Neural crest cell (in vitro differentiated cells): ENCODE measurements at regions not wholly inside any gene's neighbourhood (a gene's known extent, or its start where the extent isn't known, plus 50 kb on each side); places are given as distances from the start of the nearest gene placed in this dataset.
"Not testable (repeated sequence)": the region's sequence is repeated elsewhere in the genome, so short reads cannot be mapped to it uniquely, and the experiment has no call there.

ENCODE experiments used
- DNase-seq: peaks from one replicate; pipeline ENCODE4 v3.0.0; 2021; ENCODE audit warnings: low read depth, mixed read lengths, low spot score
- H3K27ac Mint-ChIP-seq: one replicate; pipeline ENCODE4 v1.8.0; 2021; ENCODE audit warnings: mild to moderate bottlenecking, mixed read lengths; ENCODE audit not compliant: unreplicated experiment
- H3K27me3 Mint-ChIP-seq: 2 replicates; pipeline ENCODE4 v1.8.0; 2021; ENCODE audit warnings: low read depth, mild to moderate bottlenecking, mixed read lengths
- H3K36me3 Mint-ChIP-seq: 2 replicates; pipeline ENCODE4 v1.8.0; 2021; ENCODE audit warnings: low read depth, mild to moderate bottlenecking, mixed read lengths
- H3K4me1 Mint-ChIP-seq: 2 replicates; pipeline ENCODE4 v1.8.0; 2021; ENCODE audit warnings: mixed read lengths
- H3K4me3 Mint-ChIP-seq: one replicate; pipeline ENCODE4 v1.8.0; 2021; ENCODE audit warnings: mild to moderate bottlenecking, mixed read lengths
- H3K9me3 Mint-ChIP-seq: 2 replicates; pipeline ENCODE4 v1.8.0; 2021; ENCODE audit warnings: mixed read lengths
- CTCF ChIP-seq: fragments of 200-600 bp; sonication (generic); conservative IDR thresholded peaks from 2 replicates; pipeline ENCODE4 v1.5.0; 2021; ENCODE audit warnings: antibody characterized with exemption, mild to moderate bottlenecking

- peaks cover 3% of the 10 kb centered on the region for H3K36me3 Mint-ChIP-seq
- no peak for DNase-seq
- H3K27ac Mint-ChIP-seq: no peak overlapping the region
- H3K4me3 Mint-ChIP-seq: no peak overlapping the region
- H3K4me1 Mint-ChIP-seq: no peaks in the 10 kb centered on the region
- peaks cover 18% of the 10 kb centered on the region for H3K9me3 Mint-ChIP-seq
- H3K27me3 Mint-ChIP-seq: no peaks in the 10 kb centered on the region
- no peak for TF ChIP-seq CTCF
Measured at GRCh38 chr13:73310366-73310765, 251.6 kb downstream of the KLF5 start.

- H3K4me3 Mint-ChIP-seq: no peak overlapping the region
- no peak overlapping the region for H3K27ac Mint-ChIP-seq
- DNase-seq: no peak
- TF ChIP-seq CTCF: no peak
- no peaks in the 10 kb centered on the region for H3K4me1 Mint-ChIP-seq
- H3K27me3 Mint-ChIP-seq: no peaks in the 10 kb centered on the region
- H3K9me3 Mint-ChIP-seq: peaks cover 6% of the 10 kb centered on the region
- H3K36me3 Mint-ChIP-seq: no peaks in the 10 kb centered on the region
Measured at GRCh38 chr13:73307481-73307880, 248.7 kb downstream of the KLF5 start.

- Mint-ChIP-seq H3K4me1 (no peaks in the 10 kb centered on the region), H3K9me3 (peaks cover 2% of the 10 kb centered on the region), H3K36me3 (no peaks in the 10 kb centered on the region), H3K27ac (no peak overlapping the region), H3K27me3 (no peaks in the 10 kb centered on the region), H3K4me3 (no peak overlapping the region)
- no peak for DNase-seq
- TF ChIP-seq CTCF: no peak
Measured at GRCh38 chr13:73306688-73307087, 247.9 kb downstream of the KLF5 start.

- Mint-ChIP-seq H3K27ac (no peak overlapping the region), H3K4me1 (no peaks in the 10 kb centered on the region), H3K9me3 (peaks cover 2% of the 10 kb centered on the region), H3K36me3 (no peaks in the 10 kb centered on the region), H3K27me3 (no peaks in the 10 kb centered on the region), H3K4me3 (no peak overlapping the region)
- no peak for DNase-seq
- no peak for TF ChIP-seq CTCF
Measured at GRCh38 chr13:73304442-73304841, 245.6 kb downstream of the KLF5 start.

GRCh38 chr13:73303851-73304250, 245.0 kb downstream of the KLF5 start:
- no peaks in the 10 kb centered on the region for H3K27me3 Mint-ChIP-seq
- H3K36me3 Mint-ChIP-seq: no peaks in the 10 kb centered on the region

GRCh38 chr13:73301622-73302021, 242.8 kb downstream of the KLF5 start:
- H3K9me3 Mint-ChIP-seq, H3K4me3 Mint-ChIP-seq, H3K4me1 Mint-ChIP-seq, H3K27ac Mint-ChIP-seq, DNase-seq, H3K36me3 Mint-ChIP-seq, H3K27me3 Mint-ChIP-seq: not testable (repeated sequence)

More at GRCh38 chr13:73303851-73304250, 245.0 kb downstream of the KLF5 start:
- DNase-seq: no peak
- no peak overlapping the region for H3K27ac Mint-ChIP-seq
- H3K4me3 Mint-ChIP-seq: no peak overlapping the region
- no peaks in the 10 kb centered on the region for H3K4me1 Mint-ChIP-seq
- peaks cover 2% of the 10 kb centered on the region for H3K9me3 Mint-ChIP-seq
- TF ChIP-seq CTCF: no peak
